ENCODE measurements at regions not wholly inside any gene's neighbourhood (a gene's known extent, or its start where the extent isn't known, plus 50 kb on each side); places are given as distances from the start of the nearest gene placed in this dataset.
A peak's percentile ranks its signal among the peaks of the same experiment; 100 is the strongest.

DNA sequence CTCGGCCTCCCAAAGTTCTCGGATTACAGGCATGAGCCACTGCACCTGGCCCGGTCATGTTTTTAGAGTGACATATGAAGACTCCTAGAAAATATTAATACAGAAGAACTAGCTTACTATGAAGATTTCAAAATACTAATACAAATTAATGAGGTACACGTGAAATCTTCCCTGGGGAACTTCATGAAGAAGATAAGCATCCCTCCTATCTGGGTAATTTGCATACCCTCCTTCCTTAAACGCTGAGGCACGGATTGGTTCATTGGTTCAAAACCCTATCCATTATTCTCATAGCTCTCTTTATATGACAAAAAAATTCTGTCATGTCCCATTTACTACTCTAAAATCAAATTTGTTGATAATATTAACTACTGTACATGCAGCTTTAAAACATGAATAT lies 224.8 kb upstream of the KLF14 start:
- no peak overlapping the region for H3K4me3 ChIP-seq (replicated peaks in 1 of 3; ENCODE audit: low read depth in 2 of 3, low read length in 3 of 3)

DNA sequence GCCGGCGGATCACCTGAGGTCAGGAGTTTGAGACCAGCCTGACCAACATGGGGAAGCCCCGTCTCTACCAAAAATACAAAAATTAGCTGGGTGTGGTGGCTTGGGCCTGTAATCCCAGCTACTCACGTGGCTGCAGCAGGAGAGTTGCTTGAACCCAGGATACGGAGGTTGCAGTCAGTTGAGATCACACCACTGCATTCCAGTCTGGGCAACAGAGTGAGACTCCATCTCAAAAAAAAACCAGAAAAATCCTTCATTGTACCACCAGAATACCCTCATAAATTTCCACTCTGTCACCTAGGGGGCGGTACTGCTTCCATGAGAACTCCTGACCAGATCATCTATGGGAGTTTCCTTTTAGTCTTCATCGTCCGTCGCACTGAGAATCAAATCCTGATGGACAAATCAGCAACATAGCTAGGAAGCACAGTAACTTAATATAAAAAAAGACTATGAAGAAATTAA lies 225.8 kb upstream of the KLF14 start:
- no peak overlapping the region for H2AFZ ChIP-seq (ENCODE audit: insufficient read depth, low read depth, low read length, poor library complexity, severe bottlenecking)

More for the DNA sequence above, 224.8 kb upstream of the KLF14 start:
- H3K4me3 Mint-ChIP-seq, result peak overlapping the region in 1 of 2 donors; percentile 20
- H4K20me1 ChIP-seq (ENCODE audit: insufficient read depth, low read length), result peaks cover 6% of the 10 kb centered on the region
- no peaks in the 10 kb centered on the region for H3K36me3 ChIP-seq (replicated peaks in 1 of 2; ENCODE audit: control insufficient read depth in 1 of 2, insufficient read depth in 2 of 2, low read length in 2 of 2)
- peaks cover 27 to 44% of the 10 kb centered on the region in 2 donors for H3K36me3 Mint-ChIP-seq
- H3K4me2 ChIP-seq (replicated peaks; ENCODE audit: extremely low read depth, low read length, poor library complexity, severe bottlenecking), result no peak overlapping the region
- H3K27ac ChIP-seq (ENCODE audit: low read depth in 1 of 2, low read length in 2 of 2), result no peak overlapping the region
- no peak overlapping the region for H3K9ac ChIP-seq (ENCODE audit: insufficient read depth, low read length, poor library complexity, severe bottlenecking)
- intact Hi-C loops (cut with micrococcal nuclease), result no loop called here
- no peak overlapping the region for H2AFZ ChIP-seq (ENCODE audit: insufficient read depth, low read depth, low read length, poor library complexity, severe bottlenecking)
- H3K27me3 Mint-ChIP-seq (ENCODE audit: low read depth in 3 of 3), result peaks cover 0 to 1% (median 0%) of the 10 kb centered on the region in 3 donors
- H3K9me3 Mint-ChIP-seq, result peaks cover 0 to 2% (median 0%) of the 10 kb centered on the region in 7 donors
- H3K4me1 Mint-ChIP-seq, result peaks cover 76% of the 10 kb centered on the region
- WGBS (ENCODE audit: insufficient coverage), result no CpG with 5 or more reads among the region's 6 CpGs
- peak overlapping the region in 5 of 7 donors; percentile 3 to 97 (median 61) for H3K27ac Mint-ChIP-seq
- no peak for DNase-seq
- no peaks in the 10 kb centered on the region for H3K27me3 ChIP-seq (ENCODE audit: control insufficient read depth in 2 of 2, insufficient read depth in 2 of 2, low read length in 2 of 2)
- H3K9me3 ChIP-seq (replicated peaks in 1 of 2; ENCODE audit: control insufficient read depth in 1 of 2, insufficient read depth in 1 of 2, low read length in 2 of 2), result no peaks in the 10 kb centered on the region
- TF ChIP-seq, protein P1, sequence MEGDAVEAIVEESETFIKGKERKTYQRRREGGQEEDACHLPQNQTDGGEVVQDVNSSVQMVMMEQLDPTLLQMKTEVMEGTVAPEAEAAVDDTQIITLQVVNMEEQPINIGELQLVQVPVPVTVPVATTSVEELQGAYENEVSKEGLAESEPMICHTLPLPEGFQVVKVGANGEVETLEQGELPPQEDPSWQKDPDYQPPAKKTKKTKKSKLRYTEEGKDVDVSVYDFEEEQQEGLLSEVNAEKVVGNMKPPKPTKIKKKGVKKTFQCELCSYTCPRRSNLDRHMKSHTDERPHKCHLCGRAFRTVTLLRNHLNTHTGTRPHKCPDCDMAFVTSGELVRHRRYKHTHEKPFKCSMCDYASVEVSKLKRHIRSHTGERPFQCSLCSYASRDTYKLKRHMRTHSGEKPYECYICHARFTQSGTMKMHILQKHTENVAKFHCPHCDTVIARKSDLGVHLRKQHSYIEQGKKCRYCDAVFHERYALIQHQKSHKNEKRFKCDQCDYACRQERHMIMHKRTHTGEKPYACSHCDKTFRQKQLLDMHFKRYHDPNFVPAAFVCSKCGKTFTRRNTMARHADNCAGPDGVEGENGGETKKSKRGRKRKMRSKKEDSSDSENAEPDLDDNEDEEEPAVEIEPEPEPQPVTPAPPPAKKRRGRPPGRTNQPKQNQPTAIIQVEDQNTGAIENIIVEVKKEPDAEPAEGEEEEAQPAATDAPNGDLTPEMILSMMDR (IDR thresholded peaks at IDR 0.05), result no peak
- peaks cover 2% of the 10 kb centered on the region for H3K79me2 ChIP-seq (ENCODE audit: insufficient read depth, low read length)
- H3K4me1 ChIP-seq (ENCODE audit: control insufficient read depth in 1 of 2, insufficient read depth in 2 of 2, low read length in 2 of 2), result peaks cover 48 to 74% of the 10 kb centered on the region in 2 donors

More for the DNA sequence above, 225.8 kb upstream of the KLF14 start:
- TF ChIP-seq, protein P1 (IDR thresholded peaks at IDR 0.05), result peak; percentile 54
- Histone ChIP-seq H3K4me3 (replicated peaks in 1 of 3; ENCODE audit: low read depth in 2 of 3, low read length in 3 of 3) (peak overlapping the region in 2 of 3 experiments; percentile 25 to 43), H4K20me1 (ENCODE audit: insufficient read depth, low read length) (peaks cover 2% of the 10 kb centered on the region), H3K27me3 (ENCODE audit: control insufficient read depth in 2 of 2, insufficient read depth in 2 of 2, low read length in 2 of 2) (no peaks in the 10 kb centered on the region), H3K27ac (ENCODE audit: low read depth in 1 of 2, low read length in 2 of 2) (peak overlapping the region; percentile 82 to 95), H3K4me2 (replicated peaks; ENCODE audit: extremely low read depth, low read length, poor library complexity, severe bottlenecking) (peak overlapping the region; percentile 42), H3K36me3 (replicated peaks in 1 of 2; ENCODE audit: control insufficient read depth in 1 of 2, insufficient read depth in 2 of 2, low read length in 2 of 2) (no peaks in the 10 kb centered on the region), H3K9me3 (replicated peaks in 1 of 2; ENCODE audit: control insufficient read depth in 1 of 2, insufficient read depth in 1 of 2, low read length in 2 of 2) (no peaks in the 10 kb centered on the region), H3K9ac (ENCODE audit: insufficient read depth, low read length, poor library complexity, severe bottlenecking) (peak overlapping the region; percentile 59), H3K79me2 (ENCODE audit: insufficient read depth, low read length) (peaks cover 2% of the 10 kb centered on the region), H3K4me1 (ENCODE audit: control insufficient read depth in 1 of 2, insufficient read depth in 2 of 2, low read length in 2 of 2) (peaks cover 48 to 74% of the 10 kb centered on the region in 2 donors)
- peaks cover 0 to 1% (median 0%) of the 10 kb centered on the region in 3 donors for H3K27me3 Mint-ChIP-seq (ENCODE audit: low read depth in 3 of 3)
- H3K36me3 Mint-ChIP-seq, result peaks cover 20 to 37% of the 10 kb centered on the region in 2 donors
- peaks cover 76% of the 10 kb centered on the region for H3K4me1 Mint-ChIP-seq
- no CpG with 5 or more reads among the region's 9 CpGs for WGBS (ENCODE audit: insufficient coverage)
- peaks cover 0 to 2% (median 0%) of the 10 kb centered on the region in 7 donors for H3K9me3 Mint-ChIP-seq
- H3K4me3 Mint-ChIP-seq, result peak overlapping the region; percentile 70 to 71
- peak in 1 of 3 donors; percentile 52 for DNase-seq
- intact Hi-C loops (cut with micrococcal nuclease), result loop anchor here (2.0 to 10.0 kb wide), 5 partner anchors 47 to 57 kb away; no protein-coding TSS in a partner anchor
- H3K27ac Mint-ChIP-seq, result peak overlapping the region; percentile 95 to 99 (median 97)

Measured in CD14-positive monocyte (primary cell).